Fibroblast of lung (primary cell): ENCODE measurements at regions not wholly inside any gene's neighbourhood (a gene's known extent, or its start where the extent isn't known, plus 50 kb on each side); places are given as distances from the start of the nearest gene placed in this dataset.
A peak's percentile ranks its signal among the peaks of the same experiment; 100 is the strongest.

Experiments used
- DNase-seq, 2 donors: peaks; one replicate each; pipeline versions ENCODE4 v3.0.0 to v3.0.0-alpha.2; 2010; ENCODE audit warnings: low read depth in 2 of 2
- H2AFZ ChIP-seq: 2 replicates; pipeline ENCODE4 v1.5.1; 2012; ENCODE audit warnings: low read length, control low read depth, inconsistent platforms
- H3K27ac ChIP-seq: 2 replicates; pipeline ENCODE4 v1.5.1; 2011; ENCODE audit warnings: low read length, control low read depth; ENCODE audit not compliant: insufficient read depth
- H3K27me3 ChIP-seq: 2 replicates; pipeline ENCODE4 v1.5.1; 2011; ENCODE audit warnings: mild to moderate bottlenecking, low read length; ENCODE audit not compliant: control insufficient read depth, insufficient read depth
- H3K36me3 ChIP-seq: 2 replicates; pipeline ENCODE4 v1.5.1; 2011; ENCODE audit warnings: low read length; ENCODE audit not compliant: control insufficient read depth, insufficient read depth
- H3K4me1 ChIP-seq: 2 replicates; pipeline ENCODE4 v1.5.1; 2011; ENCODE audit warnings: low read length; ENCODE audit not compliant: control insufficient read depth, insufficient read depth; ENCODE audit errors: extremely low read depth
- H3K4me2 ChIP-seq: 2 replicates; pipeline ENCODE4 v1.5.1; 2011; ENCODE audit warnings: low read length, control low read depth; ENCODE audit not compliant: insufficient read depth; ENCODE audit errors: extremely low read depth
- H3K4me3 ChIP-seq, 4 experiments: fragments of 200-600 bp in 1 of 4; sonication (generic) in 1 of 4; replicated peaks in 1 of 4; 2 replicates each; pipeline ENCODE4 v1.5.1; 2011 to 2016; ENCODE audit warnings: low read length in 4 of 4, low read depth in 3 of 4, mild to moderate bottlenecking in 3 of 4, control low read depth in 2 of 4, inconsistent platforms in 1 of 4, mixed read lengths in 1 of 4; ENCODE audit not compliant: insufficient read depth in 1 of 4; ENCODE audit errors: control extremely low read depth in 1 of 4
- H3K79me2 ChIP-seq: 2 replicates; pipeline ENCODE4 v1.5.1; 2012; ENCODE audit warnings: mild to moderate bottlenecking, low read length, inconsistent platforms; ENCODE audit not compliant: control insufficient read depth, insufficient read depth
- H3K9ac ChIP-seq: 2 replicates; pipeline ENCODE4 v1.5.1; 2011; ENCODE audit warnings: mild to moderate bottlenecking, low read length, control low read depth; ENCODE audit not compliant: insufficient read depth
- H3K9me3 ChIP-seq: 2 replicates; pipeline ENCODE4 v1.5.1; 2012; ENCODE audit warnings: low read depth, low read length; ENCODE audit not compliant: control insufficient read depth, insufficient read depth
- H4K20me1 ChIP-seq: 2 replicates; pipeline ENCODE4 v1.5.1; 2011; ENCODE audit warnings: low read length; ENCODE audit not compliant: control insufficient read depth, insufficient read depth; ENCODE audit errors: extremely low read depth
- CTCF ChIP-seq, 2 donors: IDR thresholded peaks in 1 of 2; conservative IDR thresholded peaks in 1 of 2; 1 replicate in 1 of 2; 2 replicates in 1 of 2; pipeline ENCODE4 v1.5.1; 2011 to 2012; ENCODE audit warnings: low read length in 2 of 2, control low read depth in 1 of 2, inconsistent platforms in 1 of 2, low read depth in 1 of 2, mild to moderate bottlenecking in 1 of 2
- EZH2 ChIP-seq: IDR thresholded peaks from 2 replicates; pipeline ENCODE4 v1.5.1; 2012; ENCODE audit warnings: low read length, control low read depth, mild to moderate bottlenecking; ENCODE audit errors: missing control alignments

GRCh38 chr12:78396538-78396937 lies 468.0 kb upstream of the SYT1 start:
- H3K27ac ChIP-seq: no peak overlapping the region
- no peak overlapping the region for H3K4me2 ChIP-seq
- no peak overlapping the region for H3K4me3 ChIP-seq
- H3K4me1 ChIP-seq: no peaks in the 10 kb centered on the region
- H3K9ac ChIP-seq: no peak overlapping the region
- no peaks in the 10 kb centered on the region for H3K27me3 ChIP-seq
- H2AFZ ChIP-seq: no peak overlapping the region
- H3K9me3 ChIP-seq: no peaks in the 10 kb centered on the region
- no peaks in the 10 kb centered on the region for H3K79me2 ChIP-seq
- H4K20me1 ChIP-seq: no peaks in the 10 kb centered on the region
- H3K36me3 ChIP-seq: no peaks in the 10 kb centered on the region
- TF ChIP-seq CTCF (conservative IDR thresholded peaks at IDR 0.05 in 1 of 2, IDR thresholded peaks at IDR 0.05 in 1 of 2; ENCODE audit: low read depth in 1 of 2, low read length in 2 of 2) (no peak), EZH2 (no peak)
- no peak for DNase-seq

GRCh38 chr12:78398750-78399149 lies 465.8 kb upstream of the SYT1 start:
- Histone ChIP-seq H4K20me1 (no peaks in the 10 kb centered on the region), H3K9me3 (no peaks in the 10 kb centered on the region), H3K27ac (no peak overlapping the region), H3K4me3 (no peak overlapping the region), H2AFZ (no peak overlapping the region), H3K4me1 (no peaks in the 10 kb centered on the region), H3K27me3 (no peaks in the 10 kb centered on the region), H3K79me2 (no peaks in the 10 kb centered on the region), H3K36me3 (no peaks in the 10 kb centered on the region), H3K9ac (no peak overlapping the region), H3K4me2 (no peak overlapping the region)
- DNase-seq: peak in 1 of 2 donors; percentile 11
- TF ChIP-seq EZH2 (no peak), CTCF (conservative IDR thresholded peaks at IDR 0.05 in 1 of 2, IDR thresholded peaks at IDR 0.05 in 1 of 2; ENCODE audit: low read depth in 1 of 2, low read length in 2 of 2) (no peak)

GRCh38 chr12:78402366-78403134 lies 462.0 kb upstream of the SYT1 start:
- Histone ChIP-seq H3K4me3 (no peak overlapping the region), H3K9ac (no peak overlapping the region), H3K9me3 (no peaks in the 10 kb centered on the region), H4K20me1 (no peaks in the 10 kb centered on the region), H3K36me3 (no peaks in the 10 kb centered on the region), H3K27me3 (no peaks in the 10 kb centered on the region), H3K79me2 (no peaks in the 10 kb centered on the region), H3K27ac (no peak overlapping the region), H3K4me2 (no peak overlapping the region), H2AFZ (no peak overlapping the region), H3K4me1 (no peaks in the 10 kb centered on the region)
- DNase-seq: peak in 1 of 2 donors; percentile 32
- no peak for TF ChIP-seq EZH2
- no peak for TF ChIP-seq CTCF (conservative IDR thresholded peaks at IDR 0.05 in 1 of 2, IDR thresholded peaks at IDR 0.05 in 1 of 2; ENCODE audit: low read depth in 1 of 2, low read length in 2 of 2)
